ENCODE measurements at regions not wholly inside any gene's neighbourhood (a gene's known extent, or its start where the extent isn't known, plus 50 kb on each side); places are given as distances from the start of the nearest gene placed in this dataset.

GRCh38 chr10:108445746-108446145 lies 1281.2 kb upstream of the SORCS1 start:
- no peak overlapping the region for H3K4me3 ChIP-seq (ENCODE audit: low read length, poor library complexity, severe bottlenecking)
- H4K20me1 ChIP-seq (ENCODE audit: insufficient read depth, low read length, poor library complexity, severe bottlenecking), result no peaks in the 10 kb centered on the region
- H2AFZ ChIP-seq (ENCODE audit: low read length), result no peak overlapping the region
- H3K9ac ChIP-seq (ENCODE audit: low read depth, low read length, poor library complexity, severe bottlenecking), result no peak overlapping the region
- no peaks in the 10 kb centered on the region for H3K79me2 ChIP-seq (ENCODE audit: insufficient read depth, low read length)
- no peaks in the 10 kb centered on the region for H3K27me3 ChIP-seq (ENCODE audit: insufficient read depth, low read length, poor library complexity, severe bottlenecking)
- H3K36me3 ChIP-seq (ENCODE audit: insufficient read depth, low read length), result no peaks in the 10 kb centered on the region
- H3F3A ChIP-seq (ENCODE audit: low read depth), result no peaks in the 10 kb centered on the region
- H3K9me3 ChIP-seq (ENCODE audit: insufficient read depth, low read depth, low read length), result no peaks in the 10 kb centered on the region
- H3K9me2 ChIP-seq (replicated peaks; ENCODE audit: low read depth, low read length), result no peaks in the 10 kb centered on the region
- H3K4me2 ChIP-seq (ENCODE audit: low read depth, low read length, poor library complexity, severe bottlenecking), result no peak overlapping the region
- no peak for TF ChIP-seq CTCF (conservative IDR thresholded peaks at IDR 0.05; ENCODE audit: low read length)
- no peak for TF ChIP-seq EZH2phosphoT487 (IDR thresholded peaks at IDR 0.05; ENCODE audit: borderline replicate concordance)
- no peaks in the 10 kb centered on the region for H3K4me1 ChIP-seq (ENCODE audit: insufficient read depth, low read length, poor library complexity, severe bottlenecking)

- Histone ChIP-seq H3F3A (ENCODE audit: low read depth) (no peaks in the 10 kb centered on the region), H3K4me1 (ENCODE audit: insufficient read depth, low read length, poor library complexity, severe bottlenecking) (no peaks in the 10 kb centered on the region), H3K4me3 (ENCODE audit: low read length, poor library complexity, severe bottlenecking) (no peak overlapping the region), H3K27me3 (ENCODE audit: insufficient read depth, low read length, poor library complexity, severe bottlenecking) (no peaks in the 10 kb centered on the region), H3K9ac (ENCODE audit: low read depth, low read length, poor library complexity, severe bottlenecking) (no peak overlapping the region), H4K20me1 (ENCODE audit: insufficient read depth, low read length, poor library complexity, severe bottlenecking) (no peaks in the 10 kb centered on the region), H3K79me2 (ENCODE audit: insufficient read depth, low read length) (no peaks in the 10 kb centered on the region), H3K9me3 (ENCODE audit: insufficient read depth, low read depth, low read length) (no peaks in the 10 kb centered on the region), H3K4me2 (ENCODE audit: low read depth, low read length, poor library complexity, severe bottlenecking) (no peak overlapping the region), H2AFZ (ENCODE audit: low read length) (no peak overlapping the region), H3K36me3 (ENCODE audit: insufficient read depth, low read length) (no peaks in the 10 kb centered on the region), H3K9me2 (replicated peaks; ENCODE audit: low read depth, low read length) (no peaks in the 10 kb centered on the region)
- no peak for TF ChIP-seq EZH2phosphoT487 (IDR thresholded peaks at IDR 0.05; ENCODE audit: borderline replicate concordance)
- no peak for TF ChIP-seq CTCF (conservative IDR thresholded peaks at IDR 0.05; ENCODE audit: low read length)
Measured at GRCh38 chr10:108443636-108444035, 1279.1 kb upstream of the SORCS1 start.

- Histone ChIP-seq H3K79me2 (ENCODE audit: insufficient read depth, low read length) (no peaks in the 10 kb centered on the region), H3K4me2 (ENCODE audit: low read depth, low read length, poor library complexity, severe bottlenecking) (no peak overlapping the region), H2AFZ (ENCODE audit: low read length) (no peak overlapping the region), H3K36me3 (ENCODE audit: insufficient read depth, low read length) (no peaks in the 10 kb centered on the region), H3K9me3 (ENCODE audit: insufficient read depth, low read depth, low read length) (no peaks in the 10 kb centered on the region), H3K9me2 (replicated peaks; ENCODE audit: low read depth, low read length) (no peaks in the 10 kb centered on the region), H3K4me1 (ENCODE audit: insufficient read depth, low read length, poor library complexity, severe bottlenecking) (no peaks in the 10 kb centered on the region), H3F3A (ENCODE audit: low read depth) (no peaks in the 10 kb centered on the region), H3K4me3 (ENCODE audit: low read length, poor library complexity, severe bottlenecking) (no peak overlapping the region), H4K20me1 (ENCODE audit: insufficient read depth, low read length, poor library complexity, severe bottlenecking) (no peaks in the 10 kb centered on the region), H3K9ac (ENCODE audit: low read depth, low read length, poor library complexity, severe bottlenecking) (no peak overlapping the region), H3K27me3 (ENCODE audit: insufficient read depth, low read length, poor library complexity, severe bottlenecking) (no peaks in the 10 kb centered on the region)
- TF ChIP-seq EZH2phosphoT487 (IDR thresholded peaks at IDR 0.05; ENCODE audit: borderline replicate concordance), result no peak
- TF ChIP-seq CTCF (conservative IDR thresholded peaks at IDR 0.05; ENCODE audit: low read length), result no peak
Measured at GRCh38 chr10:108439397-108439796, 1274.9 kb upstream of the SORCS1 start.

Measured in Loucy (cell line).